ENCODE measurements at regions not wholly inside any gene's neighbourhood (a gene's known extent, or its start where the extent isn't known, plus 50 kb on each side); places are given as distances from the start of the nearest gene placed in this dataset.
"Not testable (repeated sequence)": the region's sequence is repeated elsewhere in the genome, so short reads cannot be mapped to it uniquely, and the experiment has no call there.

GRCh38 chr4:11954093-11954492 is 525.4 kb upstream of the HS3ST1 start:
- Histone ChIP-seq H3K79me2 (ENCODE audit: insufficient read depth, low read length) (no peaks in the 10 kb centered on the region), H2AFZ (ENCODE audit: insufficient read depth, low read depth, low read length, poor library complexity, severe bottlenecking) (no peak overlapping the region), H3K27ac (ENCODE audit: low read depth in 1 of 2, low read length in 2 of 2) (no peak overlapping the region), H3K9ac (ENCODE audit: insufficient read depth, low read length, poor library complexity, severe bottlenecking) (no peak overlapping the region), H4K20me1 (ENCODE audit: insufficient read depth, low read length) (no peaks in the 10 kb centered on the region), H3K27me3 (ENCODE audit: control insufficient read depth in 2 of 2, insufficient read depth in 2 of 2, low read length in 2 of 2) (no peaks in the 10 kb centered on the region), H3K4me1 (ENCODE audit: control insufficient read depth in 1 of 2, insufficient read depth in 2 of 2, low read length in 2 of 2) (no peaks in the 10 kb centered on the region), H3K4me3 (replicated peaks in 1 of 3; ENCODE audit: low read depth in 2 of 3, low read length in 3 of 3) (no peak overlapping the region), H3K4me2 (replicated peaks; ENCODE audit: extremely low read depth, low read length, poor library complexity, severe bottlenecking) (no peak overlapping the region), H3K9me3 (replicated peaks in 1 of 2; ENCODE audit: control insufficient read depth in 1 of 2, insufficient read depth in 1 of 2, low read length in 2 of 2) (no peaks in the 10 kb centered on the region), H3K36me3 (replicated peaks in 1 of 2; ENCODE audit: control insufficient read depth in 1 of 2, insufficient read depth in 2 of 2, low read length in 2 of 2) (no peaks in the 10 kb centered on the region)
- peak; percentile 48 for TF ChIP-seq CTCF (IDR thresholded peaks at IDR 0.05)
- Mint-ChIP-seq H3K4me1 (no peaks in the 10 kb centered on the region), H3K27me3 (ENCODE audit: low read depth in 3 of 3) (peaks cover 0 to 4% (median 0%) of the 10 kb centered on the region in 3 donors), H3K36me3 (no peaks in the 10 kb centered on the region), H3K4me3 (no peak overlapping the region), H3K27ac (no peak overlapping the region), H3K9me3 (peaks cover 0 to 2% (median 0%) of the 10 kb centered on the region in 7 donors)
- DNase-seq = peak in 2 of 3 donors; percentile 5 to 16
- intact Hi-C loops (cut with micrococcal nuclease) = no loop called here
- WGBS (ENCODE audit: insufficient coverage) = no CpG with 5 or more reads among the region's 2 CpGs

DNA sequence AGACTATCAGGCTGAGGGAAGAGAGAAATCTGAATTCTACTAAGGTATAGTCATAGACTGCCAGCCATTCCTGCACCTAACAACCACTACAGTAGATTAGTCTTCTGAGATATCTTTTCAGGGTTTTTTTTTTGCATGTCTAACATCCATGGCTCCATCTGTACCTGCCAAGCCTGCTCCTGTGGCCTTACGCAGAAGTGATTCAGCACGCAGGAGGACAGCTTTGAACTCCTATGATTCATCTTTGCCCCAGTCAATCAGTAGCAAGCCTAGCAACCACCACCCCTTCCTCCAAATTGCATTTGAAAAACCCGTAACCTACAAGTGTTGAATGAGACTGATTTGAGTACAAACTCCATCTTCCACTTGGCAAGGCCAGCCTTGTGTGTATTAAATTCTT is 520.7 kb upstream of the HS3ST1 start:
- Histone ChIP-seq H3K27ac (ENCODE audit: low read depth in 1 of 2, low read length in 2 of 2) (no peak overlapping the region), H3K27me3 (ENCODE audit: control insufficient read depth in 2 of 2, insufficient read depth in 2 of 2, low read length in 2 of 2) (no peaks in the 10 kb centered on the region), H3K4me3 (replicated peaks in 1 of 3; ENCODE audit: low read depth in 2 of 3, low read length in 3 of 3) (no peak overlapping the region), H4K20me1 (ENCODE audit: insufficient read depth, low read length) (no peaks in the 10 kb centered on the region), H3K79me2 (ENCODE audit: insufficient read depth, low read length) (no peaks in the 10 kb centered on the region), H3K4me1 (ENCODE audit: control insufficient read depth in 1 of 2, insufficient read depth in 2 of 2, low read length in 2 of 2) (no peaks in the 10 kb centered on the region), H2AFZ (ENCODE audit: insufficient read depth, low read depth, low read length, poor library complexity, severe bottlenecking) (no peak overlapping the region), H3K36me3 (replicated peaks in 1 of 2; ENCODE audit: control insufficient read depth in 1 of 2, insufficient read depth in 2 of 2, low read length in 2 of 2) (no peaks in the 10 kb centered on the region), H3K9me3 (replicated peaks in 1 of 2; ENCODE audit: control insufficient read depth in 1 of 2, insufficient read depth in 1 of 2, low read length in 2 of 2) (no peaks in the 10 kb centered on the region), H3K4me2 (replicated peaks; ENCODE audit: extremely low read depth, low read length, poor library complexity, severe bottlenecking) (no peak overlapping the region), H3K9ac (ENCODE audit: insufficient read depth, low read length, poor library complexity, severe bottlenecking) (no peak overlapping the region)
- Mint-ChIP-seq H3K36me3 (no peaks in the 10 kb centered on the region), H3K27me3 (ENCODE audit: low read depth in 3 of 3) (peaks cover 0 to 2% (median 0%) of the 10 kb centered on the region in 3 donors), H3K9me3 (no peaks in the 10 kb centered on the region), H3K27ac (no peak overlapping the region), H3K4me1 (no peaks in the 10 kb centered on the region), H3K4me3 (no peak overlapping the region)
- no peak for TF ChIP-seq CTCF (IDR thresholded peaks at IDR 0.05)
- no peak for DNase-seq
- 100% methylated on average over 2 of the region's 3 CpGs for WGBS (ENCODE audit: insufficient coverage)
- intact Hi-C loops (cut with micrococcal nuclease) = no loop called here

GRCh38 chr4:11947629-11948028 is 518.9 kb upstream of the HS3ST1 start:
- H3K27me3 ChIP-seq (ENCODE audit: control insufficient read depth in 2 of 2, insufficient read depth in 2 of 2, low read length in 2 of 2); H3K4me1 Mint-ChIP-seq; H3K4me3 ChIP-seq (replicated peaks in 1 of 3; ENCODE audit: low read depth in 2 of 3, low read length in 3 of 3); H2AFZ ChIP-seq (ENCODE audit: insufficient read depth, low read depth, low read length, poor library complexity, severe bottlenecking); DNase-seq; H3K36me3 ChIP-seq (replicated peaks in 1 of 2; ENCODE audit: control insufficient read depth in 1 of 2, insufficient read depth in 2 of 2, low read length in 2 of 2); H3K9ac ChIP-seq (ENCODE audit: insufficient read depth, low read length, poor library complexity, severe bottlenecking); H3K27ac ChIP-seq (ENCODE audit: low read depth in 1 of 2, low read length in 2 of 2); intact Hi-C loops (cut with micrococcal nuclease); H3K36me3 Mint-ChIP-seq; H3K4me2 ChIP-seq (replicated peaks; ENCODE audit: extremely low read depth, low read length, poor library complexity, severe bottlenecking); H3K4me1 ChIP-seq (ENCODE audit: control insufficient read depth in 1 of 2, insufficient read depth in 2 of 2, low read length in 2 of 2); H3K4me3 Mint-ChIP-seq; H3K9me3 Mint-ChIP-seq; H3K79me2 ChIP-seq (ENCODE audit: insufficient read depth, low read length); H3K27me3 Mint-ChIP-seq (ENCODE audit: low read depth in 3 of 3); H3K9me3 ChIP-seq (replicated peaks in 1 of 2; ENCODE audit: control insufficient read depth in 1 of 2, insufficient read depth in 1 of 2, low read length in 2 of 2); H4K20me1 ChIP-seq (ENCODE audit: insufficient read depth, low read length): not testable (repeated sequence)
- no CpG with 5 or more reads among the region's 1 CpG for WGBS (ENCODE audit: insufficient coverage)
- H3K27ac Mint-ChIP-seq = peak overlapping the region in 1 of 7 donors; percentile 70
